Breast epithelium (tissue), 3 donors: ENCODE measurements at regions not wholly inside any gene's neighbourhood (a gene's known extent, or its start where the extent isn't known, plus 50 kb on each side); places are given as distances from the start of the nearest gene placed in this dataset.

Experiments
- CTCF ChIP-seq, 3 donors: fragments of 450-650 bp; IDR thresholded peaks; one replicate each; pipeline ENCODE4 v1.5.1; 2016 to 2017; ENCODE audit warnings: antibody characterized with exemption in 3 of 3, mild to moderate bottlenecking in 3 of 3, moderate library complexity in 3 of 3
- POLR2A ChIP-seq: fragments of 450-650 bp; IDR thresholded peaks from one replicate; pipeline ENCODE4 v1.6.1; 2016; ENCODE audit warnings: antibody characterized with exemption, mild to moderate bottlenecking, moderate library complexity
- POLR2AphosphoS5 ChIP-seq, 3 donors: sonication (generic); formaldehyde crosslinking; IDR thresholded peaks; one replicate each; pipeline ENCODE4 v1.6.1; 2017; ENCODE audit warnings: antibody characterized with exemption in 3 of 3

- TF ChIP-seq CTCF (IDR thresholded peaks at IDR 0.05) = no peak
- TF ChIP-seq POLR2A = no peak
- no peak for TF ChIP-seq POLR2AphosphoS5 (IDR thresholded peaks at IDR 0.05)
These were observed 70.6 kb upstream of the PCSK1 start for GRCh38 chr5:96503501-96504236.
